Stimulated activated CD8-positive, alpha-beta memory T cell treated with anti-CD3 and anti-CD28 coated beads, Interleukin-12 subunit alpha, Interleukin-12 subunit beta, amount 100 ng/mL, for 24 hours (primary cell): ENCODE measurements at regions not wholly inside any gene's neighbourhood (a gene's known extent, or its start where the extent isn't known, plus 50 kb on each side); places are given as distances from the start of the nearest gene placed in this dataset.

Source experiments
- DNase-seq: peaks from one replicate; pipeline ENCODE4 v3.0.0-alpha.2; 2020; ENCODE audit errors: extremely low read depth

- DNase-seq, result no peak
Measured at GRCh38 chr1:87508247-87508787, 179.6 kb downstream of the LMO4 start.

- no peak for DNase-seq
Measured at GRCh38 chr1:87510540-87510939, 181.9 kb downstream of the LMO4 start.

- no peak for DNase-seq
Measured at GRCh38 chr1:87511449-87511848, 182.8 kb downstream of the LMO4 start.

- no peak for DNase-seq
Measured at GRCh38 chr1:87512431-87512830, 183.8 kb downstream of the LMO4 start.

GRCh38 chr1:87513255-87513654 lies 184.6 kb downstream of the LMO4 start:
- no peak for DNase-seq

- no peak for DNase-seq
Measured at GRCh38 chr1:87513966-87514660, 185.4 kb downstream of the LMO4 start.

- DNase-seq, result no peak
Measured at GRCh38 chr1:87515781-87516180, 187.1 kb downstream of the LMO4 start.

- no peak for DNase-seq
Measured at GRCh38 chr1:87518794-87519193, 190.1 kb downstream of the LMO4 start.

- no peak for DNase-seq
Measured at GRCh38 chr1:87521452-87521851, 192.8 kb downstream of the LMO4 start.

- DNase-seq, result no peak
Measured at GRCh38 chr1:87523466-87523865, 194.8 kb downstream of the LMO4 start.

GRCh38 chr1:87524021-87524754 lies 195.5 kb downstream of the LMO4 start:
- DNase-seq, result no peak

GRCh38 chr1:87528754-87529517 lies 200.3 kb downstream of the LMO4 start:
- DNase-seq, result no peak

- no peak for DNase-seq
Measured at GRCh38 chr1:87530042-87530807, 201.5 kb downstream of the LMO4 start.

GRCh38 chr1:87535551-87535950 lies 206.9 kb downstream of the LMO4 start:
- DNase-seq, result no peak

- DNase-seq, result no peak
Measured at GRCh38 chr1:87539147-87539546, 210.5 kb downstream of the LMO4 start.

- DNase-seq, result no peak
Measured at GRCh38 chr1:87542697-87543096, 214.0 kb downstream of the LMO4 start.

- no peak for DNase-seq
Measured at GRCh38 chr1:87549738-87550137, 221.1 kb downstream of the LMO4 start.

GRCh38 chr1:87553511-87553910 lies 224.8 kb downstream of the LMO4 start:
- DNase-seq, result no peak

- no peak for DNase-seq
Measured at GRCh38 chr1:87555366-87555765, 226.7 kb downstream of the LMO4 start.

- DNase-seq, result no peak
Measured at GRCh38 chr1:87556326-87556725, 227.6 kb downstream of the LMO4 start.

- no peak for DNase-seq
Measured at GRCh38 chr1:87558921-87559320, 230.2 kb downstream of the LMO4 start.

- no peak for DNase-seq
Measured at GRCh38 chr1:87560137-87560536, 231.5 kb downstream of the LMO4 start.
